Esophagus squamous epithelium (tissue), 5 donors: ENCODE measurements at regions not wholly inside any gene's neighbourhood (a gene's known extent, or its start where the extent isn't known, plus 50 kb on each side); places are given as distances from the start of the nearest gene placed in this dataset.

ENCODE experiments used
- DNase-seq: peaks from one replicate; lab custom pipeline; 2025; lab: John Stamatoyannopoulos, UW
- H3K27ac ChIP-seq, 4 donors: fragments of 200-600 bp; sonication (generic); one replicate each; pipeline ENCODE4 v1.5.1; 2016 to 2019; ENCODE audit warnings: mild to moderate bottlenecking in 1 of 4
- H3K27me3 ChIP-seq, 4 donors: fragments of 200-600 bp; sonication (generic); 1 replicate in 3 of 4; 2 replicates in 1 of 4; pipeline versions ENCODE4 v1.5.1 to v1.6.0; 2017 to 2021; ENCODE audit warnings: antibody characterized with exemption in 1 of 4
- H3K36me3 ChIP-seq, 3 donors: fragments of 200-600 bp; sonication (generic); one replicate each; pipeline ENCODE4 v1.5.1; 2016 to 2019
- H3K4me1 ChIP-seq, 3 donors: fragments of 200-600 bp; sonication (generic); one replicate each; pipeline ENCODE4 v1.5.1; 2017 to 2019
- H3K4me3 ChIP-seq, 4 donors: fragments of 200-600 bp; sonication (generic); 1 replicate in 3 of 4; 2 replicates in 1 of 4; pipeline ENCODE4 v1.5.1; 2016 to 2019; ENCODE audit warnings: mild to moderate bottlenecking in 2 of 4, moderate library complexity in 1 of 4
- H3K9me3 ChIP-seq, 3 donors: fragments of 200-600 bp; sonication (generic); one replicate each; pipeline ENCODE4 v1.5.1; 2016 to 2019
- CTCF ChIP-seq, 6 experiments: fragments of 450-650 bp in 4 of 6; fragments of 200-600 bp in 2 of 6; sonication (generic) in 2 of 6; IDR thresholded peaks; one replicate each; pipeline ENCODE4 v1.5.1; 2016 to 2019; ENCODE audit warnings: antibody characterized with exemption in 6 of 6, mild to moderate bottlenecking in 4 of 6, moderate library complexity in 4 of 6
- POLR2A ChIP-seq, 4 donors: fragments of 450-650 bp; IDR thresholded peaks; one replicate each; pipeline ENCODE4 v1.6.1; 2017; ENCODE audit warnings: antibody characterized with exemption in 4 of 4, mild to moderate bottlenecking in 4 of 4, moderate library complexity in 3 of 4
- WGBS, 2 donors: methylation state at CpG; one replicate each; pipeline ENCODE4 v1.1.5; 2018; 5-methylcytosine and 5-hydroxymethylcytosine counted together
- intact Hi-C: fragments of 100-400 bp; cut with DNase I; formaldehyde crosslinking; loops from one replicate; pipeline ENCODE4 v1.15.0; 2022
- donor health status: DM: yes; HTN: yes; CAD: no.

GRCh38 chr1:69246710-69247109, 321.0 kb upstream of the LRRC7 start:
- DNase-seq, result no peak
- Histone ChIP-seq H3K27me3 (no peaks in the 10 kb centered on the region), H3K9me3 (no peaks in the 10 kb centered on the region), H3K4me3 (no peak overlapping the region), H3K4me1 (no peaks in the 10 kb centered on the region), H3K27ac (no peak overlapping the region), H3K36me3 (no peaks in the 10 kb centered on the region)
- intact Hi-C loops, result no loop called here
- 51 to 65% methylated on average over 2 of the region's 2 CpGs for WGBS, 2 donors
- TF ChIP-seq POLR2A (IDR thresholded peaks at IDR 0.05) (no peak), CTCF (IDR thresholded peaks at IDR 0.05) (no peak)

- Histone ChIP-seq H3K27ac (no peak overlapping the region), H3K36me3 (no peaks in the 10 kb centered on the region), H3K4me3 (no peak overlapping the region), H3K4me1 (no peaks in the 10 kb centered on the region), H3K27me3 (no peaks in the 10 kb centered on the region), H3K9me3 (no peaks in the 10 kb centered on the region)
- TF ChIP-seq CTCF (IDR thresholded peaks at IDR 0.05) (no peak), POLR2A (IDR thresholded peaks at IDR 0.05) (no peak)
- intact Hi-C loops, result no loop called here
- whole genome bisulfite sequencing, 2 donors, result 32 to 56% methylated on average over 4 of the region's 4 CpGs
- no peak for DNase-seq
These were observed 315.0 kb upstream of the LRRC7 start for GRCh38 chr1:69252696-69253095.

- no peak overlapping the region for H3K4me3 ChIP-seq
- DNase-seq, result no peak
- no peaks in the 10 kb centered on the region for H3K27me3 ChIP-seq
- no peaks in the 10 kb centered on the region for H3K36me3 ChIP-seq
- H3K27ac ChIP-seq, result no peak overlapping the region
- intact Hi-C loops, result no loop called here
- 61 to 95% methylated on average over 1 of the region's 1 CpG for WGBS, 2 donors
- H3K4me1 ChIP-seq, result no peaks in the 10 kb centered on the region
- TF ChIP-seq CTCF (IDR thresholded peaks at IDR 0.05) (no peak), POLR2A (IDR thresholded peaks at IDR 0.05) (no peak)
- no peaks in the 10 kb centered on the region for H3K9me3 ChIP-seq
These were observed 311.7 kb upstream of the LRRC7 start for GRCh38 chr1:69256036-69256435.

GRCh38 chr1:69258842-69259241, 308.9 kb upstream of the LRRC7 start:
- DNase-seq, result no peak
- WGBS, 2 donors, result 30 to 37% methylated on average over 1 of the region's 1 CpG

GRCh38 chr1:69263921-69264391, 303.8 kb upstream of the LRRC7 start:
- no peaks in the 10 kb centered on the region for H3K9me3 ChIP-seq
- peaks cover 0 to 8% (median 0%) of the 10 kb centered on the region in 3 donors for H3K4me1 ChIP-seq
- intact Hi-C loops, result no loop called here
- no peaks in the 10 kb centered on the region for H3K36me3 ChIP-seq
- WGBS, 2 donors, result 45 to 60% methylated on average over 3 of the region's 3 CpGs
- no peak for DNase-seq
- H3K27ac ChIP-seq, result no peak overlapping the region
- no peak for TF ChIP-seq POLR2A (IDR thresholded peaks at IDR 0.05)
- TF ChIP-seq CTCF (IDR thresholded peaks at IDR 0.05), result no peak
- no peaks in the 10 kb centered on the region for H3K27me3 ChIP-seq
- no peak overlapping the region for H3K4me3 ChIP-seq

More at GRCh38 chr1:69258842-69259241, 308.9 kb upstream of the LRRC7 start:
- Histone ChIP-seq H3K36me3 (no peaks in the 10 kb centered on the region), H3K9me3 (no peaks in the 10 kb centered on the region), H3K27ac (no peak overlapping the region), H3K4me3 (no peak overlapping the region), H3K4me1 (no peaks in the 10 kb centered on the region), H3K27me3 (no peaks in the 10 kb centered on the region)
- intact Hi-C loops, result no loop called here
- TF ChIP-seq CTCF (IDR thresholded peaks at IDR 0.05), result no peak
- no peak for TF ChIP-seq POLR2A (IDR thresholded peaks at IDR 0.05)
